IMR-90 (cell line): ENCODE measurements at regions not wholly inside any gene's neighbourhood (a gene's known extent, or its start where the extent isn't known, plus 50 kb on each side); places are given as distances from the start of the nearest gene placed in this dataset.

ENCODE experiments used
- ATAC-seq: fragments of 200-7000 bp; cut with Tn5 transposase; 2 replicates; pipeline ENCODE4 v1.9.1; 2020; ENCODE audit warnings: low read depth, mild to moderate bottlenecking, moderate library complexity
- BruUV-seq: library from RNA; stranded (reverse); fragments of 400-500 nt; replicated peaks from 2 replicates; lab custom pipeline; 2021; lab: Mats Ljungman, UMichigan
- CTCF ChIA-PET: fragments of 300-600 bp; formaldehyde crosslinking; extraction: SDS; loops from one replicate; lab custom pipeline; 2021; ENCODE audit warnings: antibody characterized with exemption; lab: Yijun Ruan, JAX
- POLR2A ChIA-PET: fragments of 300-600 bp; sonication (Branson Sonifier 250); formaldehyde crosslinking; loops from one replicate; lab custom pipeline; 2022; ENCODE audit warnings: antibody characterized with exemption; ENCODE audit not compliant: unreplicated experiment; lab: Charles Lee
- DNase-seq: peaks from one replicate; pipeline ENCODE4 v3.0.0; 2013
- H2AFZ ChIP-seq: replicated peaks from 2 replicates; pipeline ENCODE3; 2013; ENCODE audit warnings: low read length, mild to moderate bottlenecking; ENCODE audit not compliant: poor library complexity
- H2AK5ac ChIP-seq: 2 replicates; pipeline ENCODE4 v1.6.1; 2013; ENCODE audit warnings: low read depth, low read length, inconsistent platforms
- H2AK9ac ChIP-seq: replicated peaks from 2 replicates; pipeline ENCODE3; 2013; ENCODE audit warnings: mild to moderate bottlenecking, low read depth, low read length, moderate library complexity; ENCODE audit not compliant: poor library complexity
- H2BK120ac ChIP-seq: 2 replicates; pipeline ENCODE4 v1.6.1; 2013; ENCODE audit warnings: low read depth, low read length, inconsistent platforms
- H2BK15ac ChIP-seq: 3 replicates; pipeline ENCODE4 v1.6.1; 2013; ENCODE audit warnings: low read depth, low read length, inconsistent platforms
- H2BK20ac ChIP-seq: 2 replicates; pipeline ENCODE4 v1.6.1; 2013; ENCODE audit warnings: low read depth, mild to moderate bottlenecking, inconsistent platforms, low read length, moderate library complexity
- H2BK5ac ChIP-seq: 2 replicates; pipeline ENCODE4 v1.6.1; 2013; ENCODE audit warnings: mild to moderate bottlenecking, low read depth, low read length, inconsistent platforms; ENCODE audit not compliant: poor library complexity, severe bottlenecking
- H3K14ac ChIP-seq: replicated peaks from 2 replicates; pipeline ENCODE4 v1.6.1; 2013; ENCODE audit warnings: low read depth, low read length, inconsistent platforms
- H3K18ac ChIP-seq: 2 replicates; pipeline ENCODE4 v1.6.1; 2013; ENCODE audit warnings: low read depth, low read length, control low read depth
- H3K23ac ChIP-seq: 2 replicates; pipeline ENCODE4 v1.6.1; 2013; ENCODE audit warnings: low read depth, low read length, inconsistent platforms
- H3K27ac ChIP-seq: 2 replicates; pipeline ENCODE4 v1.5.1; 2013; ENCODE audit warnings: mild to moderate bottlenecking, control low read depth, low read length; ENCODE audit not compliant: insufficient read depth
- H3K27me3 ChIP-seq: 2 replicates; pipeline ENCODE4 v1.6.1; 2013; ENCODE audit warnings: low read length; ENCODE audit not compliant: control insufficient read depth, insufficient read depth
- H3K36me3 ChIP-seq: 2 replicates; pipeline ENCODE4 v1.6.1; 2013; ENCODE audit warnings: low read length, mixed read lengths; ENCODE audit not compliant: control insufficient read depth, insufficient read depth
- H3K4ac ChIP-seq: 2 replicates; pipeline ENCODE4 v1.6.1; 2013; ENCODE audit warnings: low read depth, low read length, inconsistent platforms
- H3K4me1 ChIP-seq: 2 replicates; pipeline ENCODE4 v1.6.1; 2013; ENCODE audit warnings: low read length, mixed read lengths; ENCODE audit not compliant: control insufficient read depth, insufficient read depth
- H3K4me2 ChIP-seq: 2 replicates; pipeline ENCODE4 v1.6.1; 2013; ENCODE audit warnings: low read depth, mild to moderate bottlenecking, control low read depth, low read length, moderate library complexity
- H3K4me3 ChIP-seq: 2 replicates; pipeline ENCODE4 v1.5.1; 2013; ENCODE audit warnings: low read depth, mild to moderate bottlenecking, control low read depth, low read length, moderate library complexity; ENCODE audit not compliant: insufficient read depth
- H3K56ac ChIP-seq: 2 replicates; pipeline ENCODE4 v1.6.1; 2013; ENCODE audit warnings: low read length, inconsistent platforms; ENCODE audit not compliant: insufficient read depth; ENCODE audit errors: extremely low read depth
- H3K79me1 ChIP-seq, 2 experiments: 2 replicates each; pipeline ENCODE4 v1.6.1; 2013; ENCODE audit warnings: low read length in 2 of 2, inconsistent platforms in 1 of 2, low read depth in 1 of 2
- H3K9ac ChIP-seq: 2 replicates; pipeline ENCODE4 v1.6.1; 2013; ENCODE audit warnings: low read depth, low read length, control low read depth
- H3K9me1 ChIP-seq: 2 replicates; pipeline ENCODE4 v1.6.1; 2013; ENCODE audit warnings: low read length, inconsistent platforms; ENCODE audit not compliant: insufficient read depth
- H3K9me3 ChIP-seq: 2 replicates; pipeline ENCODE4 v1.6.1; 2013; ENCODE audit warnings: low read length; ENCODE audit not compliant: control insufficient read depth, insufficient read depth
- H4K20me1 ChIP-seq: 2 replicates; pipeline ENCODE4 v1.6.1; 2013; ENCODE audit warnings: low read length, inconsistent platforms; ENCODE audit not compliant: insufficient read depth
- H4K5ac ChIP-seq: 2 replicates; pipeline ENCODE4 v1.6.1; 2013; ENCODE audit warnings: mild to moderate bottlenecking, low read depth, low read length, control low read depth
- H4K8ac ChIP-seq, 2 experiments: 2 replicates each; pipeline ENCODE4 v1.6.1; 2013; ENCODE audit warnings: low read depth in 2 of 2, low read length in 2 of 2, control low read depth in 1 of 2, inconsistent platforms in 1 of 2
- H4K91ac ChIP-seq: 2 replicates; pipeline ENCODE4 v1.6.1; 2013; ENCODE audit warnings: low read depth, low read length, inconsistent platforms; ENCODE audit not compliant: insufficient read depth
- BHLHE40 ChIP-seq: fragments of 150-350 bp; IDR thresholded peaks from 2 replicates; pipeline ENCODE4 v1.6.1; 2016; ENCODE audit warnings: mild to moderate bottlenecking, low read depth, low read length
- CEBPB ChIP-seq: IDR thresholded peaks from 2 replicates; pipeline ENCODE4 v1.6.1; 2012; ENCODE audit warnings: low read depth, low read length, improper control_type of control experiment
- CHD1 ChIP-seq: IDR thresholded peaks from 2 replicates; pipeline ENCODE4 v1.6.1; 2012; ENCODE audit warnings: low read depth, low read length, improper control_type of control experiment
- FOS ChIP-seq: fragments of 150-350 bp; IDR thresholded peaks from 2 replicates; pipeline ENCODE4 v1.6.1; 2016; ENCODE audit warnings: low read depth, low read length
- MAFK ChIP-seq: IDR thresholded peaks from 2 replicates; pipeline ENCODE4 v1.6.1; 2012; ENCODE audit warnings: low read depth, low read length, improper control_type of control experiment
- MAZ ChIP-seq: IDR thresholded peaks from 2 replicates; pipeline ENCODE4 v1.6.1; 2012; ENCODE audit warnings: low read depth, mild to moderate bottlenecking, low read length, improper control_type of control experiment, moderate library complexity, borderline replicate concordance
- MXI1 ChIP-seq: IDR thresholded peaks from 2 replicates; pipeline ENCODE4 v1.6.1; 2012; ENCODE audit warnings: low read depth, mild to moderate bottlenecking, low read length, moderate library complexity, borderline replicate concordance
- NFE2L2 ChIP-seq: fragments of 150-350 bp; IDR thresholded peaks from 2 replicates; pipeline ENCODE4 v1.6.1; 2016; ENCODE audit warnings: low read depth, mild to moderate bottlenecking, low read length
- POLR2A ChIP-seq: IDR thresholded peaks from 2 replicates; pipeline ENCODE4 v1.6.1; 2012; ENCODE audit warnings: mild to moderate bottlenecking, low read depth, low read length
- RAD21 ChIP-seq: IDR thresholded peaks from 2 replicates; pipeline ENCODE4 v1.6.1; 2012; ENCODE audit warnings: low read length, improper control_type of control experiment
- RCOR1 ChIP-seq: IDR thresholded peaks from 2 replicates; pipeline ENCODE4 v1.6.1; 2012; ENCODE audit warnings: mild to moderate bottlenecking, low read length, improper control_type of control experiment; ENCODE audit not compliant: insufficient replicate concordance
- RFX5 ChIP-seq: IDR thresholded peaks from 2 replicates; pipeline ENCODE4 v1.8.0; 2012; ENCODE audit warnings: low read depth, mild to moderate bottlenecking, low read length, moderate library complexity
- SMC3 ChIP-seq: fragments of 150-350 bp; IDR thresholded peaks from 2 replicates; pipeline ENCODE4 v1.6.1; 2016; ENCODE audit warnings: low read depth, mild to moderate bottlenecking, antibody characterized with exemption, low read length, moderate library complexity
- WGBS, 2 experiments: methylation state at CpG; one replicate each; pipeline versions ENCODE4 v1.1.5 to v1.1.7; 2013; ENCODE audit warnings: missing lambda C conversion rate in 2 of 2; ENCODE audit not compliant: insufficient read length in 1 of 2; ENCODE audit errors: extremely low coverage in 2 of 2; 5-methylcytosine and 5-hydroxymethylcytosine counted together
- dilution Hi-C: fragments of 300-500 bp; cut with HindIII; formaldehyde crosslinking; loops from one replicate; pipeline ENCODE4 v1.14.3; 2018; ENCODE audit warnings: low sequenced_read_pairs; ENCODE audit not compliant: unreplicated experiment
- in situ Hi-C: fragments of 300-500 bp; cut with MboI; formaldehyde crosslinking; loops from 3 replicates; pipeline ENCODE4 v1.14.3; 2019; ENCODE audit warnings: low sequenced_read_pairs, inconsistent platforms, mixed read lengths
- intact Hi-C: fragments of 100-400 bp; cut with micrococcal nuclease; formaldehyde crosslinking; loops from 2 replicates; pipeline ENCODE4 v1.10.0; 2022
- TF ChIP-seq, protein P1 (sequence below): conservative IDR thresholded peaks from 2 replicates; pipeline ENCODE4 v1.5.1; 2012; ENCODE audit warnings: mild to moderate bottlenecking, low read depth, low read length, improper control_type of control experiment
- TF ChIP-seq, protein P2 (sequence below): fragments of 150-350 bp; IDR thresholded peaks from 2 replicates; pipeline ENCODE4 v1.6.1; 2017; ENCODE audit warnings: mild to moderate bottlenecking, antibody characterized with exemption, low read length, low read depth
- TF ChIP-seq, protein P3 (sequence below): fragments of 150-350 bp; IDR thresholded peaks from 2 replicates; pipeline ENCODE4 v1.6.1; 2016; ENCODE audit warnings: low read depth, mild to moderate bottlenecking, low read length, moderate library complexity, borderline replicate concordance

DNA sequence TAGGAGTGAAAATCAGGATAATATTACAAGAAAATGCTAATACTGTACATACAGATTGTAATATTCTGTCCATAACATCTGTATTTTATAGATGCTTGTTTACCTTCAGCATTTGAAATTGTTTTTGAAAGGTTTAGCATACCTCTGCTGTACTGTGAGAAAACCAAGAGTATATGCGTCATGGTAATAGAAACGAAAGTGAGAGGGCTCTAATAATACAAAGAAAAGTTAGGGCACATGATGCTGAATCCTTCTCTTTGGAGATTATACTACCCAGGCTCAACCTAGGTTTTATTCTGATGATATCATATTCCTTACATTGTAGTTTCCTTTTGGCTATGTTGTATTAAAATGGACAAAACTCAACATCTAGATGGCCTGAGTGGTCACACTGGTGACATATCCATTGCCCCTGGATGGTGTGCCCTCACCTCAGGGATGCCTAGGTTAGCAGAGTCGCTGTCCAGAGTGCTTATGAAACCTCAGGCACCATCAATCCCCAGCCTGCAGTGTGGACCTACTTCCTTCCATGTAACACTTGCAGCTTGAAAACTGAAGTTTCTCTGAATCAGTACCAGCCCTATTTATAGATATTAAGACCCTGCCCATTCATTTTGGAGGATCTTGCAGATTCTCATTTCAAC, 253.7 kb downstream of the KCTD12 start:
- Histone ChIP-seq H3K4me1 (peaks cover 2% of the 10 kb centered on the region; the same call in 1 of the 2 replicates), H2AK9ac (no peak overlapping the region), H3K56ac (no peak overlapping the region), H3K4ac (no peak overlapping the region), H2BK15ac (no peak overlapping the region), H3K23ac (no peak overlapping the region), H3K9me1 (no peaks in the 10 kb centered on the region), H4K91ac (no peak overlapping the region), H2BK5ac (no peak overlapping the region), H3K4me2 (no peak overlapping the region), H3K36me3 (no peaks in the 10 kb centered on the region), H3K4me3 (no peak overlapping the region), H3K27ac (no peak overlapping the region), H4K5ac (no peak overlapping the region), H2BK120ac (no peak overlapping the region), H3K9ac (no peak overlapping the region), H3K79me1 (no peaks in the 10 kb centered on the region), H2AFZ (no peak overlapping the region), H3K14ac (no peak overlapping the region), H3K27me3 (peaks cover 2% of the 10 kb centered on the region; the same call in 1 of the 2 replicates), H3K9me3 (no peaks in the 10 kb centered on the region; the same call in 1 of the 2 replicates), H2BK20ac (no peak overlapping the region), H2AK5ac (no peak overlapping the region), H4K20me1 (no peaks in the 10 kb centered on the region), H3K18ac (no peak overlapping the region), H4K8ac (no peak overlapping the region)
- dilution Hi-C loops (no loop called here), in situ Hi-C loops (no loop called here), intact Hi-C loops (no loop called here)
- no peak for DNase-seq
- ATAC-seq, result peak; percentile 29; the same call in 1 of the 2 replicates
- TF ChIP-seq NFE2L2, result no peak
- TF ChIP-seq MAFK, result no peak
- TF ChIP-seq MXI1, result no peak
- TF ChIP-seq SMC3, result no peak
- no peak for TF ChIP-seq RAD21
- no peak for TF ChIP-seq CEBPB
- TF ChIP-seq MAZ, result no peak
- TF ChIP-seq, protein P1, sequence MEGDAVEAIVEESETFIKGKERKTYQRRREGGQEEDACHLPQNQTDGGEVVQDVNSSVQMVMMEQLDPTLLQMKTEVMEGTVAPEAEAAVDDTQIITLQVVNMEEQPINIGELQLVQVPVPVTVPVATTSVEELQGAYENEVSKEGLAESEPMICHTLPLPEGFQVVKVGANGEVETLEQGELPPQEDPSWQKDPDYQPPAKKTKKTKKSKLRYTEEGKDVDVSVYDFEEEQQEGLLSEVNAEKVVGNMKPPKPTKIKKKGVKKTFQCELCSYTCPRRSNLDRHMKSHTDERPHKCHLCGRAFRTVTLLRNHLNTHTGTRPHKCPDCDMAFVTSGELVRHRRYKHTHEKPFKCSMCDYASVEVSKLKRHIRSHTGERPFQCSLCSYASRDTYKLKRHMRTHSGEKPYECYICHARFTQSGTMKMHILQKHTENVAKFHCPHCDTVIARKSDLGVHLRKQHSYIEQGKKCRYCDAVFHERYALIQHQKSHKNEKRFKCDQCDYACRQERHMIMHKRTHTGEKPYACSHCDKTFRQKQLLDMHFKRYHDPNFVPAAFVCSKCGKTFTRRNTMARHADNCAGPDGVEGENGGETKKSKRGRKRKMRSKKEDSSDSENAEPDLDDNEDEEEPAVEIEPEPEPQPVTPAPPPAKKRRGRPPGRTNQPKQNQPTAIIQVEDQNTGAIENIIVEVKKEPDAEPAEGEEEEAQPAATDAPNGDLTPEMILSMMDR, result no peak
- no peak for TF ChIP-seq CHD1
- TF ChIP-seq, protein P2, sequence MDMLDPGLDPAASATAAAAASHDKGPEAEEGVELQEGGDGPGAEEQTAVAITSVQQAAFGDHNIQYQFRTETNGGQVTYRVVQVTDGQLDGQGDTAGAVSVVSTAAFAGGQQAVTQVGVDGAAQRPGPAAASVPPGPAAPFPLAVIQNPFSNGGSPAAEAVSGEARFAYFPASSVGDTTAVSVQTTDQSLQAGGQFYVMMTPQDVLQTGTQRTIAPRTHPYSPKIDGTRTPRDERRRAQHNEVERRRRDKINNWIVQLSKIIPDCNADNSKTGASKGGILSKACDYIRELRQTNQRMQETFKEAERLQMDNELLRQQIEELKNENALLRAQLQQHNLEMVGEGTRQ, result no peak
- no peak for TF ChIP-seq POLR2A
- no peak for TF ChIP-seq RFX5
- no peak for TF ChIP-seq FOS
- TF ChIP-seq, protein P3, sequence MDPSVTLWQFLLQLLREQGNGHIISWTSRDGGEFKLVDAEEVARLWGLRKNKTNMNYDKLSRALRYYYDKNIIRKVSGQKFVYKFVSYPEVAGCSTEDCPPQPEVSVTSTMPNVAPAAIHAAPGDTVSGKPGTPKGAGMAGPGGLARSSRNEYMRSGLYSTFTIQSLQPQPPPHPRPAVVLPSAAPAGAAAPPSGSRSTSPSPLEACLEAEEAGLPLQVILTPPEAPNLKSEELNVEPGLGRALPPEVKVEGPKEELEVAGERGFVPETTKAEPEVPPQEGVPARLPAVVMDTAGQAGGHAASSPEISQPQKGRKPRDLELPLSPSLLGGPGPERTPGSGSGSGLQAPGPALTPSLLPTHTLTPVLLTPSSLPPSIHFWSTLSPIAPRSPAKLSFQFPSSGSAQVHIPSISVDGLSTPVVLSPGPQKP, result no peak
- no peak for TF ChIP-seq BHLHE40
- TF ChIP-seq RCOR1, result no peak
- BruUV-seq, result no TSS peak
- ChIA-PET CTCF (no interaction called here), POLR2A (no interaction called here)
- no CpG with 5 or more reads among the region's 3 CpGs for WGBS, 2 experiments
